ENCODE measurements at regions not wholly inside any gene's neighbourhood (a gene's known extent, or its start where the extent isn't known, plus 50 kb on each side); places are given as distances from the start of the nearest gene placed in this dataset.

- TF ChIP-seq POLR2A (IDR thresholded peaks at IDR 0.05) (no peak), CTCF (IDR thresholded peaks at IDR 0.05) (no peak), EP300 (IDR thresholded peaks at IDR 0.05) (no peak)
- Histone ChIP-seq H3K36me3 (no peaks in the 10 kb centered on the region), H3K4me1 (ENCODE audit: insufficient read depth) (no peaks in the 10 kb centered on the region), H3K4me3 (no peak overlapping the region), H3K27me3 (no peaks in the 10 kb centered on the region), H3K27ac (no peak overlapping the region), H3K9me3 (no peaks in the 10 kb centered on the region)
- intact Hi-C loops (cut with DNase I), result no loop called here
- WGBS, 3 donors, result 84 to 86% (median 85%) methylated on average over 7 of the region's 7 CpGs
- DNase-seq, result no peak
These were observed 119.8 kb downstream of the DHX15 start for GRCh38 chr4:24464566-24464965.

GRCh38 chr4:24456431-24456830, 127.9 kb downstream of the DHX15 start:
- 88 to 91% (median 89%) methylated on average over 2 of the region's 2 CpGs for WGBS, 3 donors

GRCh38 chr4:24453951-24454350, 130.4 kb downstream of the DHX15 start:
- no peak for DNase-seq
- no peak overlapping the region for H3K4me3 ChIP-seq
- H3K9me3 ChIP-seq, result no peaks in the 10 kb centered on the region
- H3K36me3 ChIP-seq, result no peaks in the 10 kb centered on the region
- 67 to 78% (median 78%) methylated on average over 2 of the region's 2 CpGs for WGBS, 3 donors
- H3K4me1 ChIP-seq (ENCODE audit: insufficient read depth), result no peaks in the 10 kb centered on the region
- H3K27ac ChIP-seq, result no peak overlapping the region
- H3K27me3 ChIP-seq, result no peaks in the 10 kb centered on the region
- intact Hi-C loops (cut with DNase I), result no loop called here
- no peak for TF ChIP-seq CTCF (IDR thresholded peaks at IDR 0.05)
- no peak for TF ChIP-seq POLR2A (IDR thresholded peaks at IDR 0.05)
- no peak for TF ChIP-seq EP300 (IDR thresholded peaks at IDR 0.05)

More at GRCh38 chr4:24456431-24456830, 127.9 kb downstream of the DHX15 start:
- H3K27me3 ChIP-seq, result no peaks in the 10 kb centered on the region
- no peak for DNase-seq
- TF ChIP-seq EP300 (IDR thresholded peaks at IDR 0.05) (no peak), POLR2A (IDR thresholded peaks at IDR 0.05) (no peak), CTCF (IDR thresholded peaks at IDR 0.05) (no peak)
- no peaks in the 10 kb centered on the region for H3K36me3 ChIP-seq
- intact Hi-C loops (cut with DNase I), result no loop called here
- no peaks in the 10 kb centered on the region for H3K4me1 ChIP-seq (ENCODE audit: insufficient read depth)
- no peaks in the 10 kb centered on the region for H3K9me3 ChIP-seq
- no peak overlapping the region for H3K27ac ChIP-seq
- H3K4me3 ChIP-seq, result no peak overlapping the region

GRCh38 chr4:24451870-24452269, 132.5 kb downstream of the DHX15 start:
- DNase-seq, result no peak
- 80 to 88% (median 84%) methylated on average over 2 of the region's 2 CpGs for WGBS, 3 donors
- TF ChIP-seq POLR2A (IDR thresholded peaks at IDR 0.05) (no peak), CTCF (IDR thresholded peaks at IDR 0.05) (no peak), EP300 (IDR thresholded peaks at IDR 0.05) (no peak)
- no peak overlapping the region for H3K4me3 ChIP-seq
- no peaks in the 10 kb centered on the region for H3K36me3 ChIP-seq
- H3K4me1 ChIP-seq (ENCODE audit: insufficient read depth), result no peaks in the 10 kb centered on the region
- no peak overlapping the region for H3K27ac ChIP-seq
- H3K9me3 ChIP-seq, result no peaks in the 10 kb centered on the region
- intact Hi-C loops (cut with DNase I), result no loop called here
- H3K27me3 ChIP-seq, result no peaks in the 10 kb centered on the region

- Histone ChIP-seq H3K4me1 (ENCODE audit: insufficient read depth) (no peaks in the 10 kb centered on the region), H3K27me3 (no peaks in the 10 kb centered on the region), H3K27ac (no peak overlapping the region), H3K9me3 (no peaks in the 10 kb centered on the region), H3K4me3 (no peak overlapping the region), H3K36me3 (no peaks in the 10 kb centered on the region)
- 73 to 81% (median 80%) methylated on average over 4 of the region's 4 CpGs for WGBS, 3 donors
- DNase-seq, result no peak
- intact Hi-C loops (cut with DNase I), result no loop called here
- TF ChIP-seq EP300 (IDR thresholded peaks at IDR 0.05) (no peak), CTCF (IDR thresholded peaks at IDR 0.05) (no peak)
These were observed 141.2 kb downstream of the DHX15 start for GRCh38 chr4:24443200-24443599.

All from ovary (tissue), 7 donors.